GM23338 (cell line): ENCODE measurements at regions not wholly inside any gene's neighbourhood (a gene's known extent, or its start where the extent isn't known, plus 50 kb on each side); places are given as distances from the start of the nearest gene placed in this dataset.
"Not testable (repeated sequence)": the region's sequence is repeated elsewhere in the genome, so short reads cannot be mapped to it uniquely, and the experiment has no call there.

Experiments
- ATAC-seq: fragments of 200-7000 bp; cut with Tn5 transposase; 3 replicates; pipeline ENCODE4 v1.9.1; 2020
- DNase-seq: peaks from one replicate; pipeline ENCODE4 v3.0.0-alpha.2; 2015; ENCODE audit warnings: low spot score
- H2AFZ ChIP-seq: fragments of 200-600 bp; sonication (generic); 2 replicates; pipeline ENCODE4 v1.8.0; 2016; ENCODE audit warnings: antibody characterized with exemption, mild to moderate bottlenecking, moderate library complexity
- H3F3A ChIP-seq: fragments of 200-600 bp; sonication (generic); replicated peaks from 2 replicates; pipeline ENCODE4 v1.8.0; 2017; ENCODE audit warnings: antibody characterized with exemption, mixed run types, low read depth
- H3K27ac ChIP-seq: fragments of 200-600 bp; sonication (generic); 2 replicates; pipeline ENCODE4 v1.6.1; 2016; ENCODE audit warnings: low read depth
- H3K27me3 ChIP-seq: fragments of 200-600 bp; sonication (generic); 2 replicates; pipeline ENCODE4 v1.8.0; 2016; ENCODE audit warnings: mild to moderate bottlenecking, mixed run types, moderate library complexity; ENCODE audit not compliant: insufficient read depth
- H3K36me3 ChIP-seq: fragments of 200-600 bp; sonication (generic); 2 replicates; pipeline ENCODE4 v1.8.0; 2016; ENCODE audit warnings: mild to moderate bottlenecking; ENCODE audit not compliant: insufficient read depth
- H3K4me1 ChIP-seq: fragments of 200-600 bp; sonication (generic); 2 replicates; pipeline ENCODE4 v1.8.0; 2016; ENCODE audit warnings: mild to moderate bottlenecking, moderate library complexity; ENCODE audit not compliant: insufficient read depth
- H3K4me2 ChIP-seq: fragments of 200-600 bp; sonication (generic); 2 replicates; pipeline ENCODE4 v1.7.1; 2017; ENCODE audit warnings: mixed run types
- H3K4me3 ChIP-seq: fragments of 200-600 bp; sonication (generic); 2 replicates; pipeline ENCODE4 v1.6.1; 2016; ENCODE audit warnings: mixed run types
- H3K79me2 ChIP-seq: fragments of 200-600 bp; sonication (generic); replicated peaks from 2 replicates; pipeline ENCODE4 v1.8.0; 2017; ENCODE audit warnings: mild to moderate bottlenecking; ENCODE audit not compliant: insufficient read depth
- H3K9me2 ChIP-seq: fragments of 200-600 bp; sonication (generic); 2 replicates; pipeline ENCODE4 v1.8.0; 2017; ENCODE audit not compliant: insufficient read depth
- H4K20me1 ChIP-seq: fragments of 200-600 bp; sonication (generic); replicated peaks from 2 replicates; pipeline ENCODE4 v1.8.0; 2017; ENCODE audit warnings: mild to moderate bottlenecking; ENCODE audit not compliant: insufficient read depth
- H3K27ac Mint-ChIP-seq: 2 replicates; pipeline ENCODE4 v1.8.0; 2020; ENCODE audit warnings: inconsistent platforms, mild to moderate bottlenecking, moderate library complexity, mixed read lengths
- H3K27me3 Mint-ChIP-seq: 3 replicates; pipeline ENCODE4 v1.8.0; 2022; ENCODE audit warnings: low read depth, mild to moderate bottlenecking, moderate library complexity, mixed read lengths, inconsistent platforms; ENCODE audit not compliant: insufficient read depth, poor library complexity
- H3K36me3 Mint-ChIP-seq: 3 replicates; pipeline ENCODE4 v1.8.0; 2021; ENCODE audit warnings: low read depth, mild to moderate bottlenecking, inconsistent platforms, moderate library complexity, mixed read lengths
- H3K4me1 Mint-ChIP-seq: 3 replicates; pipeline ENCODE4 v1.8.0; 2020; ENCODE audit warnings: mild to moderate bottlenecking, inconsistent platforms, mixed read lengths
- H3K4me3 Mint-ChIP-seq: 3 replicates; pipeline ENCODE4 v1.8.0; 2021; ENCODE audit warnings: moderate library complexity, mild to moderate bottlenecking, inconsistent platforms, mixed read lengths
- H3K9me3 Mint-ChIP-seq: 3 replicates; pipeline ENCODE4 v1.8.0; 2020; ENCODE audit warnings: moderate library complexity, mild to moderate bottlenecking, inconsistent platforms, mixed read lengths
- CREB1 ChIP-seq: fragments of 250-450 bp; sonication (Bioruptor Pico); IDR thresholded peaks from 2 replicates; pipeline ENCODE4 v1.5.0; 2020; ENCODE audit warnings: low read depth, mild to moderate bottlenecking, moderate library complexity
- EZH2 ChIP-seq: fragments of 200-600 bp; sonication (generic); IDR thresholded peaks from one replicate; pipeline ENCODE4 v1.8.0; 2017; ENCODE audit warnings: antibody characterized with exemption, mild to moderate bottlenecking, low read depth; ENCODE audit not compliant: unreplicated experiment
- EZH2phosphoT487 ChIP-seq: fragments of 200-600 bp; sonication (generic); IDR thresholded peaks from one replicate; pipeline ENCODE4 v1.8.1; 2018; ENCODE audit warnings: antibody characterized with exemption; ENCODE audit not compliant: unreplicated experiment
- JUNB ChIP-seq: IDR thresholded peaks from one replicate; pipeline ENCODE4 v1.6.1; 2016; ENCODE audit warnings: antibody characterized with exemption; ENCODE audit not compliant: unreplicated experiment
- NANOG ChIP-seq: IDR thresholded peaks from 2 replicates; pipeline ENCODE4 v1.6.1; 2016; ENCODE audit warnings: antibody characterized with exemption, borderline replicate concordance
- POLR2AphosphoS5 ChIP-seq: IDR thresholded peaks from 2 replicates; pipeline ENCODE4 v1.6.1; 2016; ENCODE audit warnings: antibody characterized with exemption, low read depth
- STAT1 ChIP-seq: IDR thresholded peaks from one replicate; pipeline ENCODE4 v1.6.1; 2016; ENCODE audit warnings: antibody characterized with exemption; ENCODE audit not compliant: unreplicated experiment
- ZNF114 ChIP-seq: fragments of 250-450 bp; sonication (Bioruptor Pico); IDR thresholded peaks from 2 replicates; pipeline ENCODE4 v1.5.0; 2020; ENCODE audit warnings: mild to moderate bottlenecking, moderate library complexity
- ZNF331 ChIP-seq: fragments of 250-450 bp; sonication (Bioruptor Pico); IDR thresholded peaks from 2 replicates; pipeline ENCODE4 v1.5.0; 2020; ENCODE audit warnings: low read depth, mild to moderate bottlenecking, moderate library complexity
- TF ChIP-seq, protein P1 (sequence below): fragments of 250-450 bp; sonication (Bioruptor Pico); IDR thresholded peaks from 2 replicates; pipeline ENCODE4 v1.5.0; 2020; ENCODE audit warnings: mild to moderate bottlenecking, moderate library complexity
- TF ChIP-seq, protein P2 (sequence below), 2 experiments: fragments of 200-600 bp in 1 of 2; sonication (generic) in 1 of 2; conservative IDR thresholded peaks; 2 replicates each; pipeline versions ENCODE4 v1.5.1 to v1.6.1; 2016 to 2017; ENCODE audit warnings: antibody characterized with exemption in 2 of 2, low read depth in 2 of 2, mild to moderate bottlenecking in 2 of 2, moderate library complexity in 1 of 2
- TF ChIP-seq, protein P3 (sequence below): IDR thresholded peaks from 2 replicates; pipeline ENCODE4 v1.6.1; 2016; ENCODE audit warnings: antibody characterized with exemption

DNA sequence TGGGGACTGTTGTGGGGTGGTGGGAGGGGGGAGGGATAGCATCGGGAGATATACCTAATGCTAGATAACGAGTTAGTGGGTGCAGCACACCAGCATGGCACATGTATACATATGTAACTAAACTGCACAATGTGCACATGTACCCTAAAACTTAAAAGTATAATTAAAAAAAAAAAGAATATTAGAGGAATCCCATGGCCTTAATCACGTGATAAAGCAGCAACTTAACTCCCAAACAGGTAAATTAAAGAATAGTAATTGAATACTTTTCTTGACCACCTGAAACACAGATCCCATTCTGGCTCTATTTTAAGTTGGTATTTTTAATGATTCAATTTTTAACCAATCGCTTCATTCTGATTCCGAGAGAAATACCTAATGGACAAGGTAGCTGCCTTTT lies 56.9 kb upstream of the THBS1 start:
- not testable (repeated sequence) for H2AFZ ChIP-seq, H3K27ac Mint-ChIP-seq, H3K4me1 Mint-ChIP-seq, H3K4me1 ChIP-seq, ATAC-seq, H3K9me2 ChIP-seq, H3K27ac ChIP-seq, H3K4me3 Mint-ChIP-seq, H3K4me3 ChIP-seq, H3K79me2 ChIP-seq, H3K27me3 Mint-ChIP-seq, H3K36me3 ChIP-seq, H4K20me1 ChIP-seq, H3K36me3 Mint-ChIP-seq, H3F3A ChIP-seq, DNase-seq, H3K27me3 ChIP-seq, H3K4me2 ChIP-seq, H3K9me3 Mint-ChIP-seq

DNA sequence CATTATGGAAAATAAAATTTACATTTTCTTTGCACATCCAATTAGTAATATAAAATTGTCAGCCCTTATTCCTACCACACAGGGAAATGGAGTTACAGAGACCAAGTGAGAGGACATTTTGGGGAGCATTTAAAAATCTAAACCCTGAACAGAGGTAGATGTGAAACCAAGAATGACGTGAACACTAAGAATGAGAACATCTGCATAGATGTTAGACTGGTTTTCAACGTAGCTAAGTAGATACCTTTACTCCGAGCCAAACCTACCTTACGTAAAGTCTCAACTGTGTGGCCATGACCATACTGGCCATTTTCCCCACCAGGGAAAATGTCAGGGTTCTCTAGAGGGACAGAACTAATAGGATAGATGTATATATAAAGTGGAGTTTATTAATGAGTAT lies 51.4 kb upstream of the THBS1 start:
- Mint-ChIP-seq H3K4me3 (no peak overlapping the region), H3K27me3 (peaks cover 7% of the 10 kb centered on the region), H3K9me3 (peaks cover 9% of the 10 kb centered on the region; the same call in 2 of the 3 replicates), H3K27ac (no peak overlapping the region), H3K4me1 (peaks cover 17% of the 10 kb centered on the region), H3K36me3 (peaks cover 4% of the 10 kb centered on the region; the same call in 2 of the 3 replicates)
- Histone ChIP-seq H2AFZ (no peak overlapping the region), H3F3A (0 out of 2 replicates have a peak, but pooled peaks cover 4% of the 10 kb centered on the region), H3K27ac (no peak overlapping the region), H3K9me2 (peaks cover 33% of the 10 kb centered on the region), H3K4me1 (peaks cover 16% of the 10 kb centered on the region; the same call in 1 of the 2 replicates), H3K4me2 (no peak overlapping the region), H4K20me1 (no peaks in the 10 kb centered on the region), H3K79me2 (no peaks in the 10 kb centered on the region), H3K27me3 (no peaks in the 10 kb centered on the region), H3K4me3 (no peak overlapping the region), H3K36me3 (no peaks in the 10 kb centered on the region)
- ATAC-seq: no peak
- no peak for DNase-seq
- TF ChIP-seq, protein P1, sequence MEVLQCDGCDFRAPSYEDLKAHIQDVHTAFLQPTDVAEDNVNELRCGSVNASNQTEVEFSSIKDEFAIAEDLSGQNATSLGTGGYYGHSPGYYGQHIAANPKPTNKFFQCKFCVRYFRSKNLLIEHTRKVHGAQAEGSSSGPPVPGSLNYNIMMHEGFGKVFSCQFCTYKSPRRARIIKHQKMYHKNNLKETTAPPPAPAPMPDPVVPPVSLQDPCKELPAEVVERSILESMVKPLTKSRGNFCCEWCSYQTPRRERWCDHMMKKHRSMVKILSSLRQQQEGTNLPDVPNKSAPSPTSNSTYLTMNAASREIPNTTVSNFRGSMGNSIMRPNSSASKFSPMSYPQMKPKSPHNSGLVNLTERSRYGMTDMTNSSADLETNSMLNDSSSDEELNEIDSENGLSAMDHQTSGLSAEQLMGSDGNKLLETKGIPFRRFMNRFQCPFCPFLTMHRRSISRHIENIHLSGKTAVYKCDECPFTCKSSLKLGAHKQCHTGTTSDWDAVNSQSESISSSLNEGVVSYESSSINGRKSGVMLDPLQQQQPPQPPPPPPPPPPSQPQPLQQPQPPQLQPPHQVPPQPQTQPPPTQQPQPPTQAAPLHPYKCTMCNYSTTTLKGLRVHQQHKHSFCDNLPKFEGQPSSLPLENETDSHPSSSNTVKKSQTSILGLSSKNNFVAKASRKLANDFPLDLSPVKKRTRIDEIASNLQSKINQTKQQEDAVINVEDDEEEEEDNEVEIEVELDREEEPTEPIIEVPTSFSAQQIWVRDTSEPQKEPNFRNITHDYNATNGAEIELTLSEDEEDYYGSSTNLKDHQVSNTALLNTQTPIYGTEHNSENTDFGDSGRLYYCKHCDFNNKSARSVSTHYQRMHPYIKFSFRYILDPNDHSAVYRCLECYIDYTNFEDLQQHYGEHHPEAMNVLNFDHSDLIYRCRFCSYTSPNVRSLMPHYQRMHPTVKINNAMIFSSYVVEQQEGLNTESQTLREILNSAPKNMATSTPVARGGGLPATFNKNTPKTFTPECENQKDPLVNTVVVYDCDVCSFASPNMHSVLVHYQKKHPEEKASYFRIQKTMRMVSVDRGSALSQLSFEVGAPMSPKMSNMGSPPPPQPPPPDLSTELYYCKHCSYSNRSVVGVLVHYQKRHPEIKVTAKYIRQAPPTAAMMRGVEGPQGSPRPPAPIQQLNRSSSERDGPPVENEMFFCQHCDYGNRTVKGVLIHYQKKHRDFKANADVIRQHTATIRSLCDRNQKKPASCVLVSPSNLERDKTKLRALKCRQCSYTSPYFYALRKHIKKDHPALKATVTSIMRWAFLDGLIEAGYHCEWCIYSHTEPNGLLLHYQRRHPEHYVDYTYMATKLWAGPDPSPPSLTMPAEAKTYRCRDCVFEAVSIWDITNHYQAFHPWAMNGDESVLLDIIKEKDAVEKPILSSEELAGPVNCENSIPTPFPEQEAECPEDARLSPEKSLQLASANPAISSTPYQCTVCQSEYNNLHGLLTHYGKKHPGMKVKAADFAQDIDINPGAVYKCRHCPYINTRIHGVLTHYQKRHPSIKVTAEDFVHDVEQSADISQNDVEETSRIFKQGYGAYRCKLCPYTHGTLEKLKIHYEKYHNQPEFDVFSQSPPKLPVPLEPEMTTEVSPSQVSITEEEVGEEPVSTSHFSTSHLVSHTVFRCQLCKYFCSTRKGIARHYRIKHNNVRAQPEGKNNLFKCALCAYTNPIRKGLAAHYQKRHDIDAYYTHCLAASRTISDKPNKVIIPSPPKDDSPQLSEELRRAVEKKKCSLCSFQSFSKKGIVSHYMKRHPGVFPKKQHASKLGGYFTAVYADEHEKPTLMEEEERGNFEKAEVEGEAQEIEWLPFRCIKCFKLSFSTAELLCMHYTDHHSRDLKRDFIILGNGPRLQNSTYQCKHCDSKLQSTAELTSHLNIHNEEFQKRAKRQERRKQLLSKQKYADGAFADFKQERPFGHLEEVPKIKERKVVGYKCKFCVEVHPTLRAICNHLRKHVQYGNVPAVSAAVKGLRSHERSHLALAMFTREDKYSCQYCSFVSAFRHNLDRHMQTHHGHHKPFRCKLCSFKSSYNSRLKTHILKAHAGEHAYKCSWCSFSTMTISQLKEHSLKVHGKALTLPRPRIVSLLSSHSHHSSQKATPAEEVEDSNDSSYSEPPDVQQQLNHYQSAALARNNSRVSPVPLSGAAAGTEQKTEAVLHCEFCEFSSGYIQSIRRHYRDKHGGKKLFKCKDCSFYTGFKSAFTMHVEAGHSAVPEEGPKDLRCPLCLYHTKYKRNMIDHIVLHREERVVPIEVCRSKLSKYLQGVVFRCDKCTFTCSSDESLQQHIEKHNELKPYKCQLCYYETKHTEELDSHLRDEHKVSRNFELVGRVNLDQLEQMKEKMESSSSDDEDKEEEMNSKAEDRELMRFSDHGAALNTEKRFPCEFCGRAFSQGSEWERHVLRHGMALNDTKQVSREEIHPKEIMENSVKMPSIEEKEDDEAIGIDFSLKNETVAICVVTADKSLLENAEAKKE: no peak
- TF ChIP-seq CREB1: no peak
- no peak for TF ChIP-seq STAT1
- TF ChIP-seq EZH2phosphoT487: no peak
- TF ChIP-seq EZH2: no peak
- TF ChIP-seq, protein P2, sequence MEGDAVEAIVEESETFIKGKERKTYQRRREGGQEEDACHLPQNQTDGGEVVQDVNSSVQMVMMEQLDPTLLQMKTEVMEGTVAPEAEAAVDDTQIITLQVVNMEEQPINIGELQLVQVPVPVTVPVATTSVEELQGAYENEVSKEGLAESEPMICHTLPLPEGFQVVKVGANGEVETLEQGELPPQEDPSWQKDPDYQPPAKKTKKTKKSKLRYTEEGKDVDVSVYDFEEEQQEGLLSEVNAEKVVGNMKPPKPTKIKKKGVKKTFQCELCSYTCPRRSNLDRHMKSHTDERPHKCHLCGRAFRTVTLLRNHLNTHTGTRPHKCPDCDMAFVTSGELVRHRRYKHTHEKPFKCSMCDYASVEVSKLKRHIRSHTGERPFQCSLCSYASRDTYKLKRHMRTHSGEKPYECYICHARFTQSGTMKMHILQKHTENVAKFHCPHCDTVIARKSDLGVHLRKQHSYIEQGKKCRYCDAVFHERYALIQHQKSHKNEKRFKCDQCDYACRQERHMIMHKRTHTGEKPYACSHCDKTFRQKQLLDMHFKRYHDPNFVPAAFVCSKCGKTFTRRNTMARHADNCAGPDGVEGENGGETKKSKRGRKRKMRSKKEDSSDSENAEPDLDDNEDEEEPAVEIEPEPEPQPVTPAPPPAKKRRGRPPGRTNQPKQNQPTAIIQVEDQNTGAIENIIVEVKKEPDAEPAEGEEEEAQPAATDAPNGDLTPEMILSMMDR (conservative IDR thresholded peaks at IDR 0.05; ENCODE audit: low read depth in 2 of 2): no peak
- TF ChIP-seq ZNF114 (CRISPR knock-in tag): no peak
- TF ChIP-seq NANOG: no peak
- TF ChIP-seq, protein P3, sequence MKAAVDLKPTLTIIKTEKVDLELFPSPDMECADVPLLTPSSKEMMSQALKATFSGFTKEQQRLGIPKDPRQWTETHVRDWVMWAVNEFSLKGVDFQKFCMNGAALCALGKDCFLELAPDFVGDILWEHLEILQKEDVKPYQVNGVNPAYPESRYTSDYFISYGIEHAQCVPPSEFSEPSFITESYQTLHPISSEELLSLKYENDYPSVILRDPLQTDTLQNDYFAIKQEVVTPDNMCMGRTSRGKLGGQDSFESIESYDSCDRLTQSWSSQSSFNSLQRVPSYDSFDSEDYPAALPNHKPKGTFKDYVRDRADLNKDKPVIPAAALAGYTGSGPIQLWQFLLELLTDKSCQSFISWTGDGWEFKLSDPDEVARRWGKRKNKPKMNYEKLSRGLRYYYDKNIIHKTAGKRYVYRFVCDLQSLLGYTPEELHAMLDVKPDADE: no peak
- TF ChIP-seq ZNF331 (CRISPR knock-in tag): no peak
- TF ChIP-seq JUNB: no peak
- TF ChIP-seq POLR2AphosphoS5: no peak
